ENCODE measurements at regions not wholly inside any gene's neighbourhood (a gene's known extent, or its start where the extent isn't known, plus 50 kb on each side); places are given as distances from the start of the nearest gene placed in this dataset.

- TF ChIP-seq POLR2A (IDR thresholded peaks at IDR 0.05), result no peak
- TF ChIP-seq CTCF (IDR thresholded peaks at IDR 0.05), result no peak
Observed at GRCh38 chr10:36606234-36606839, 519.1 kb upstream of the ANKRD30A start.
